ENCODE measurements at regions not wholly inside any gene's neighbourhood (a gene's known extent, or its start where the extent isn't known, plus 50 kb on each side); places are given as distances from the start of the nearest gene placed in this dataset.

DNA sequence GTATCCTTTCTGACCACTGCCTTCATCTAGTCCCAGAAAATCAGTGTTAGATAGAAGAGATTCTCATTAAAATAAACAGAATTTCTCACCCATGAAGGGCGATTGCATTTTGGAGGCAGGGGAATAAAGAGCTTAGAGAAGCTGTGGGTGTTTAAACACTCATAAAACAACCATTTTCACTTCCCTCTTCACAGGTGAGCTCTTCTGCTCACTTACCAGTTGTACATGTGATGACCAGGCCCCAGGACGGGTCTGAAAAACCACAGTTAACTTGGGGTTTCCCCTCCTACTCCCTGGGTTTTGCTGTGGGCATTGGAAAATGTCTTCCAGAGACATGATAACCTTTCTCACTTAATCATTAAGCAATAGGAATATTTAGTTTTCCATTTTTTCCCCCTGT is 411.6 kb upstream of the DPP6 start:
- TF ChIP-seq, protein P1, sequence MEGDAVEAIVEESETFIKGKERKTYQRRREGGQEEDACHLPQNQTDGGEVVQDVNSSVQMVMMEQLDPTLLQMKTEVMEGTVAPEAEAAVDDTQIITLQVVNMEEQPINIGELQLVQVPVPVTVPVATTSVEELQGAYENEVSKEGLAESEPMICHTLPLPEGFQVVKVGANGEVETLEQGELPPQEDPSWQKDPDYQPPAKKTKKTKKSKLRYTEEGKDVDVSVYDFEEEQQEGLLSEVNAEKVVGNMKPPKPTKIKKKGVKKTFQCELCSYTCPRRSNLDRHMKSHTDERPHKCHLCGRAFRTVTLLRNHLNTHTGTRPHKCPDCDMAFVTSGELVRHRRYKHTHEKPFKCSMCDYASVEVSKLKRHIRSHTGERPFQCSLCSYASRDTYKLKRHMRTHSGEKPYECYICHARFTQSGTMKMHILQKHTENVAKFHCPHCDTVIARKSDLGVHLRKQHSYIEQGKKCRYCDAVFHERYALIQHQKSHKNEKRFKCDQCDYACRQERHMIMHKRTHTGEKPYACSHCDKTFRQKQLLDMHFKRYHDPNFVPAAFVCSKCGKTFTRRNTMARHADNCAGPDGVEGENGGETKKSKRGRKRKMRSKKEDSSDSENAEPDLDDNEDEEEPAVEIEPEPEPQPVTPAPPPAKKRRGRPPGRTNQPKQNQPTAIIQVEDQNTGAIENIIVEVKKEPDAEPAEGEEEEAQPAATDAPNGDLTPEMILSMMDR (IDR thresholded peaks at IDR 0.05 in 4 of 5, conservative IDR thresholded peaks at IDR 0.05 in 1 of 5): no peak
- TF ChIP-seq POLR2A (IDR thresholded peaks at IDR 0.05): no peak

Data from gastrocnemius medialis (tissue), 4 donors.